GM23248 (cell line): ENCODE measurements at regions not wholly inside any gene's neighbourhood (a gene's known extent, or its start where the extent isn't known, plus 50 kb on each side); places are given as distances from the start of the nearest gene placed in this dataset.

Experiments used
- EZH2 ChIP-seq: fragments of 200-600 bp; sonication (generic); IDR thresholded peaks from 2 replicates; pipeline ENCODE4 v1.6.1; 2018; ENCODE audit warnings: antibody characterized with exemption, mild to moderate bottlenecking; ENCODE audit not compliant: insufficient read depth, poor library complexity, severe bottlenecking
- EZH2phosphoT487 ChIP-seq: fragments of 200-600 bp; sonication (generic); IDR thresholded peaks from 2 replicates; pipeline ENCODE4 v1.6.1; 2018; ENCODE audit warnings: antibody characterized with exemption, moderate library complexity, mild to moderate bottlenecking, low read depth; ENCODE audit not compliant: insufficient read depth

DNA sequence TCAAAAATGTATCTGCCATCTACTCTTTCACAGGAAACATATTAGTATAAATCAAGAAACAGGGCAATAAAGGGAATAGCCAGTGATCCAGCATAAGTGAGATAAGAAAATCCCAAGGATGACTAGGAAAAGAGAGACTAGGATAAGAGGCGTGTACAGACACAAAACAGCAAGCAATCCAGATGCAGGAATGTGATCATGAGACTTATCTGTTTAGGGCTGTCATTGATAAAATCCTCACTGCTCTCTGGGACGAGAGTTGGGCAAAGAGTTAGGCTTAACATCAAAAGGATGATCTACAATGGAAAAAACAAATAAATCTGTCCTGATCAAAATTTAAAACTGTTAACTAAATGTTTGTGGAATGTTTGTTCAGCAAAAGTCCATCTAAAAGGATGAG, 1156.8 kb upstream of the C9orf72 start:
- no peak for TF ChIP-seq EZH2
- no peak for TF ChIP-seq EZH2phosphoT487
